ENCODE measurements at regions not wholly inside any gene's neighbourhood (a gene's known extent, or its start where the extent isn't known, plus 50 kb on each side); places are given as distances from the start of the nearest gene placed in this dataset.
"Not testable (repeated sequence)": the region's sequence is repeated elsewhere in the genome, so short reads cannot be mapped to it uniquely, and the experiment has no call there.

- DNase-seq (ENCODE audit: low spot score): no peak
These were observed 332.3 kb downstream of the GATA3 start for GRCh38 chr10:8386781-8387180.

GRCh38 chr10:8389630-8390029 lies 335.1 kb downstream of the GATA3 start:
- DNase-seq (ENCODE audit: low spot score): no peak

DNA sequence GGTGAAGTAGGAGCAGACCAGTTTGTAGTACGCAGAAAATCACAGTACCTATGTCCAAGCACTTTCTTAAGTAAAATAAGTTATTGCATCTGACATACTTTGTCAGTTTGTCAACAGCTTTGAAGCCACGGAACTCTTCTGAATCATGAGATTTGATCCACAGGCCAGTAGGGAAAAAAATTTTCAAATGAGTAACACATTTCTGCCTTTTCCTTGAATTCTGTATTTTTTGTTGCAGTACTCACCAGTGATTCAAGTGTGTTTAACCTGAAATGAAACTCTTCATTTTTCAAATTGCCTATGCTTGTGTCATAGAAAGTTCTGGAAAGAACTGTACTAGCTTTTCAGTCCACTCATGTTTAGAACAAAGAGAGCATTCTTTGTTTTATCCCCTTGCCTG lies 337.7 kb downstream of the GATA3 start:
- DNase-seq (ENCODE audit: low spot score): no peak

DNA sequence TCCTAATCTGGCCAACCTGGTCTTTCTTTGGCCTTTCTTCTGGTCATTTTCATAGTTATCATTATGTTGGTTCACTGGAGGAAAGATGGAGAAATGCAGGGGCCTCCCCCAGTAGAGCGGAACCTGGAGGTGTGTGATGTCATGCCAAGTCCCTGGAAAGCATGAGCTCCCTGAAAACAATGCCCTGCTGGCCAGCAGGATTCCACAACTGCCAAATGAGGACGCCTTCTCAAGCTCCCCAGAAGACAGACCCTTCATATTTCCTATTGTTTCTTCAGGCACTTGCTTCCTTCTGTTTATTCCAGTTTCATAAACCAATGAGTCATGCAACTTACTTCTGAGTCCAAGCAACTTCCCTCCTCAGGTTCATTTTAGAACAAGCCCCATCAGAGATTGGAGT lies 339.0 kb downstream of the GATA3 start:
- DNase-seq (ENCODE audit: low spot score): no peak

DNA sequence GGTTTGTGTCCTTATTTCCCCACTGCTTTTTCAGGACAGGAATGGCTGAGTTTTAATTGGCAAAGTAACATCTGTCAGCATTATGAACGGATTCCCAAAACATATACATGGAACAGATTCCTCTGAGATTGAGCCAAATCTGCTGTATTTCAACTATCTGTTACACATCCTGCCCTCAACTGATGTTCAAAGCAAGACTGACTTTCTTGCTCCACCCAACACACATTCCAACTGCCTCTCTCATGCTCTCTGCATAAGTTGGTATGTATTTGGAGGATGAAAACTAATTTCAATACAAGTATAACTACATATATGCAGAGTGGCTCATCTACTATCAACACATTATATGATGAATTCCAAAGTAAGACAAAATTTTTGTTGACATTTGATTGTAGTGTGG lies 342.2 kb downstream of the GATA3 start:
- DNase-seq (ENCODE audit: low spot score): no peak

DNA sequence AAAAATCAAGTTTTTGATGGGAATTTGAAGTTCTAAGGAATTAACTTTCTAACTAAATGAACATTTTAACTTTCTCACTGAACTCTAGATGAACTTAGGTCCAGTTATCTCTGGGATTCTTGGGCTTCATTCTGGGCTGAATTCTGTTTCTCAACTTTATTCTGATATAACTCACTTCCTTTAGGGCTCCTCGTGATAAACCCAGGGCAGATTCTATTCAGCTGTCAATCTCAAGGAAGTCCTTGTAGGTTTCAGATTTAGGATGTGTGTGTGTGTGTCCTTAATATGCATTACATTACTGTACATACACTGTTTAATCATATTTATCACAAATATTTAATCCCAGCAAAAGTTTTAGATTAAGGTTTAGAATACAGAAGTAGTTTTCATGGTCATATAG lies 344.3 kb downstream of the GATA3 start:
- DNase-seq (ENCODE audit: low spot score): no peak

DNA sequence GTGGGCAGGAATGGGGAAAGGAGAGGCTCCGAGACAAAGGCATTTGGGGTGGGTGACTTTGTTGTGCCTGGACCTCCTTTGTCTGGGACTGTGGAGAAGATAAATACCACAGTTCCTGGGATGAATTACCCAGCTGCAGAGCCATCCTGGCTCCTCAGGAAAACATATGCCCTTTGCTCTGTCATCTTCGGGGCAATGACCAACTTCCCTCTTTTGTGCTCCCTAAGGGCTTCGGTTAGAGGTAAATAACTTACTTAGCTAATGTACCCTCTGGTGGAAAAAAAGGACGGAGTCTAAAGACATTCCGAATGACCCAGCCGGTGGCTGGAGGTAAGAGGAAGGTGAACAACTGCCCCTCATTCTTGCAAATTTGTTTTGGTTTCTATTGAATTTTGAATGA lies 345.7 kb downstream of the GATA3 start:
- DNase-seq (ENCODE audit: low spot score): no peak

GRCh38 chr10:8400892-8401291 lies 346.4 kb downstream of the GATA3 start:
- DNase-seq (ENCODE audit: low spot score): no peak

GRCh38 chr10:8401531-8401930 lies 347.0 kb downstream of the GATA3 start:
- no peak for DNase-seq (ENCODE audit: low spot score)

DNA sequence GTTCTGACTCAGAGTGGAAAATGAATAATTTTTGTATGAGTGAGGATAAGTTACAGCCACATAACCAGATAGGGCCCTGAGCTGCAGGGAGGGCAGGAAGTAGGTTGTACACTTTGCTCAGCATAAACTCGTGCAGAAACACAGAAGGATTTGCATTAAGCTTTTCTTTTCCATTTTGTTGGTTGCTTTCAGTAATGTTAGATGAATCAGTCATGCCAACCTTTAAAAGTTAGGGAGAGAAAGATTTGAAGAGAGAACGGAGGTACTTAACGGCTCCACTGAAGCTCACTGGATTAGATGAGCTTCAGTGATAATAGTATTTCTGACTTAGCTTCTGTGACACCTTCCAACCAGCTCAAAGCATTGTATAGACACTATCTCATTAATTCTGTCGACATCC lies 348.1 kb downstream of the GATA3 start:
- DNase-seq (ENCODE audit: low spot score): no peak

- DNase-seq (ENCODE audit: low spot score): no peak
These were observed 349.4 kb downstream of the GATA3 start for GRCh38 chr10:8403711-8404371.

GRCh38 chr10:8404721-8405120 lies 350.2 kb downstream of the GATA3 start:
- DNase-seq (ENCODE audit: low spot score): no peak

- DNase-seq (ENCODE audit: low spot score): no peak
These were observed 351.1 kb downstream of the GATA3 start for GRCh38 chr10:8405596-8405995.

DNA sequence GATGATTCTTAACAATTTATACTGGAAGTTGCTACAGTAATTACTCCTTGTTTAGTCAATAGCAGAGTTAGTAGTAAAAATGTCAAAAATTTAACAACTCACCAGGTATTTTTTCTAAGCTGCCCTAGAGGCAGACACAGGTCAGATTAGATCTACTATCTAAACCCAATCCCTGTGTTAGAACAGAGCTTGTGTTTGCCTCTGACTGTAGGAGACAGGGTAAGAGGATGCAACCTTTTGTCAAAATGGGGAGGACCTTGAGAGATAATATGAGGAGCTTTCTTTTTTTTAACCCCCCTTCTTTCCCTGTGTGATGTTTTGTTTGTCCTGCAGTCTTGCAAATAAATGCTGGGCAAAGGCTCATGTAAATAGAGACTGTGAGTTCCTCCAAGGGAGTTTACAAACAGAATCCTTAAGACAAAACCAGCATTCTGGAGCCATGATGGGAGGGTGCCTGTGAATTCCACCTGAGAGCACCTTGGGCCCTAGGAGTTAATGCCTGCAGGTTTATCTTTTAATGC lies 353.1 kb downstream of the GATA3 start:
- no peak for DNase-seq (ENCODE audit: low spot score)

GRCh38 chr10:8410506-8410905 lies 356.0 kb downstream of the GATA3 start:
- DNase-seq (ENCODE audit: low spot score): no peak

GRCh38 chr10:8412541-8412940 lies 358.1 kb downstream of the GATA3 start:
- no peak for DNase-seq (ENCODE audit: low spot score)

DNA sequence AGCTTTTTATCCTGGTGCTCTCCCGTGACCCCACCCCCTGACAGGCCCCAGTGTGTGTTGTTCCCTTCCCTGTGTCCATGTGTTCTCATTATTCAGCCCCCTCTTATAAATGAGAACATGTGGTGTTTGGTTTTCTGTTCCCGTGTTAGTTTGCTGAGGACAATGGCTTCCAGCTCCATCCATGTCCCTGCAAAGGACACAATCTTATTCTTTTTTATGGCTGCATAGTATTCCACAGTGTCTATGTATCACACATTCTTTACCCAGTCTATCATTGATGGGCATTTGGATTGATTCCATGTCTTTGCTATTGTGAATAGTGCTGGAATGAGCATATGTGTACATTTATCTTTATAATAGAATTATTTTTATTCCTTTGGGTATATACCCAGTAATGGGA lies 360.5 kb downstream of the GATA3 start:
- DNase-seq (ENCODE audit: low spot score): not testable (repeated sequence)

- peak; percentile 36 for DNase-seq (ENCODE audit: low spot score)
These were observed 361.8 kb downstream of the GATA3 start for GRCh38 chr10:8416192-8416701.

DNA sequence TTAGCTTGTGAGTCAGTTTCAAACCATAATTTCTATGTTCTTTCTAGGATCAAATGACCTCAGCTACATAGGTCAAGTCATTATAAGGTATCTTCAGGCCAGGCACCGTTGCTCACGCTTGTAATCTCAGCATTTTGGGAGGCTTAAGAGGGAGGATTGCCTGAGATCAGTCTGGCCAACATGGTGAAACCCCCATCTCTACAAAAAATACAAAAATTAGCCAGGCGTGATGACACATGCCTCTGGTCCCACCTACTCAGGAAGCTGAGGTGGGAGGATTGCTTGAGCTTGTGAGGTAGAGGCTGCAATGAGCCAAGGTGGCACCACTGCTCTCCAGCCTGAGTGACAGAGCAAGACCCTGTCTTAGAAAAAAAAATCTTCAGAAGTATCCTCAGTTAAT lies 362.3 kb downstream of the GATA3 start:
- DNase-seq (ENCODE audit: low spot score): no peak

DNA sequence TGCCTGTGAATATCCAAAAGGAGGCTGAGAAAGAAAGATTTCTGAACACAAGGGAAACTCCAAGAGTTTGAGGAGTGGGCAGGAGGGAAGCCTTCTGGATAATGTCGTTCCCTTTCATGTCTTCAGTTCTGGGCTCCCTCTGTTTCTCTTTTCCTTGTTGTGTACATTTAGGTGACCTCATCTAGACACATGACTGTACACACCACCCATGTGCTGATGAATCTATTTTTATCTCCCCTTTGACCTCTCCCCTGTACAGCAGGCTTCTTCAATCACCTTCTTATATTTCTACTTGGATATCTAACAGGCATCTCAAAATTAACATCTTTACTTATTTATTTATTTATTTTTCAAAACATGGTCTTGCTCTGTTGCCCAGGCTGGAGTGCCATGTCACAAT lies 363.1 kb downstream of the GATA3 start:
- DNase-seq (ENCODE audit: low spot score): no peak

DNA sequence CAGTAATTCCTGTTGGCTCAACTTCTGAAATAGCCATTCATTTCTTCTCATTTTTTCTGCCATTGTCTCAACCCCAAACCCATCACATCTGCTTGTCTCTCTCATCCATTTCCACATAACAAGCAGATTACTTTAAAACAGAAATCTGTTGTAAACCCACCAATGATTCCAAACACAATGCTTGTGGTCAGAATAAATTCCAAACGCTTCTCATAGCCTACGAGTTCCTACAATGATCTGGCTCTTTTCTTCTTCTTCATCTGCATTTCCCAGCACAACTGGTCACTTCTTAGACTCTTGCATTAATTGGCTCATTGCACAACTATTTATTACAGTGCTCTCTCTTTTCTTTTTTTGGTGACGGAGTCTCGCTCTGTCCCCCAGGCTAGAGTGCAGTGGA lies 364.1 kb downstream of the GATA3 start:
- DNase-seq (ENCODE audit: low spot score): no peak

GRCh38 chr10:8420182-8420581 lies 365.7 kb downstream of the GATA3 start:
- DNase-seq (ENCODE audit: low spot score): no peak

DNA sequence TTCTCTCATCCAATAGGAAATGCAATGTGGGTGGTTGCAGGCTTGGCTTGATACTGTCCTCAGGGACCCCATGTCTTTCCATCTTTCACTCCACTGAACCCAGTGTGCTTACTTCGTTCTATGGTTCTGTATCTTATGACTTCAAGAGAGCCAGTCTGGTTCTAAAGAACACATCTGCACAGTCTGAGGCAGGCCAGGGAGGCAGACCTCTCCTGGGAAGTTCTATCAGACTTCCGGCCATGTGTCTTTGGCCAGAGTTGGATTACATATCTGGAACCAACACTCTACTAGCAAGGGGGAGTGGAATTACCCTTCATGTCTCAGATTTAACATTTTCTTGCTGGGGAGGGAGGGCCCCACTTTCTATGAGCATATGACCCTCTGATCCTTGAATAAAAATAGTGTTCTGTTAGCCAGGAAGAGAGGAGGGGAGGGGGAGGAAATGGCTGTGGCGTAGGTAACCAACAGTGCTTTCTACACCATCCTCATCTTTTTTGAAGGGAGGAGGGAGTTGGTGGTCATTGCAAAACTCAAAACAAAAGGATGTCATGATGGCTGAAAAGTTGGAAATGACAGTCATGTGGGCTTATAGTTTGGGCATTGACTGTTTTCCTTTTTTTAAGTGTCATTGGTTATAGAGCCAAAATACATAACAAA lies 370.2 kb downstream of the GATA3 start:
- no peak for DNase-seq (ENCODE audit: low spot score)

- no peak for DNase-seq (ENCODE audit: low spot score)
These were observed 374.2 kb downstream of the GATA3 start for GRCh38 chr10:8428654-8429053.

Measured in HuH-7 (cell line).